Neuronal stem cell (in vitro differentiated cells): ENCODE measurements at regions not wholly inside any gene's neighbourhood (a gene's known extent, or its start where the extent isn't known, plus 50 kb on each side); places are given as distances from the start of the nearest gene placed in this dataset.

Experiments
- DNase-seq: peaks from one replicate; pipeline ENCODE4 v3.0.0-alpha.2; 2013; ENCODE audit warnings: low spot score
- H2AFZ ChIP-seq: one replicate; pipeline ENCODE4 v1.6.1; 2013; ENCODE audit warnings: mild to moderate bottlenecking, low read length, inconsistent platforms
- H2AK5ac ChIP-seq: 2 replicates; pipeline ENCODE4 v1.6.1; 2013; ENCODE audit warnings: low read depth, mild to moderate bottlenecking, inconsistent platforms, low read length, moderate library complexity, mixed read lengths
- H2BK120ac ChIP-seq: 2 replicates; pipeline ENCODE4 v1.6.1; 2013; ENCODE audit warnings: low read depth, mild to moderate bottlenecking, inconsistent platforms, low read length, moderate library complexity, mixed read lengths
- H2BK12ac ChIP-seq: one replicate; pipeline ENCODE4 v1.6.1; 2013; ENCODE audit warnings: low read length, inconsistent platforms
- H2BK15ac ChIP-seq: 2 replicates; pipeline ENCODE4 v1.6.1; 2013; ENCODE audit warnings: mild to moderate bottlenecking, low read length, inconsistent platforms, mixed read lengths
- H2BK5ac ChIP-seq: one replicate; pipeline ENCODE4 v1.6.1; 2013; ENCODE audit warnings: inconsistent platforms, mild to moderate bottlenecking, low read length, moderate library complexity
- H3K14ac ChIP-seq: one replicate; pipeline ENCODE4 v1.6.1; 2013; ENCODE audit warnings: low read length, inconsistent platforms
- H3K18ac ChIP-seq: 2 replicates; pipeline ENCODE4 v1.6.1; 2013; ENCODE audit warnings: low read length, inconsistent platforms
- H3K23ac ChIP-seq: 2 replicates; pipeline ENCODE4 v1.6.1; 2013; ENCODE audit warnings: low read depth, mild to moderate bottlenecking, mixed read lengths, low read length, inconsistent platforms; ENCODE audit not compliant: poor library complexity
- H3K27ac ChIP-seq: replicated peaks from 3 replicates; pipeline ENCODE4 v1.5.1; 2013; ENCODE audit warnings: low read length, inconsistent platforms
- H3K27me3 ChIP-seq, 3 experiments: 2 replicates each; pipeline ENCODE4 v1.6.1; 2013; ENCODE audit warnings: low read length in 3 of 3, mild to moderate bottlenecking in 2 of 3, inconsistent platforms in 1 of 3, low read depth in 1 of 3, mixed read lengths in 1 of 3, moderate library complexity in 1 of 3; ENCODE audit not compliant: control insufficient read depth in 3 of 3, insufficient read depth in 3 of 3
- H3K36me3 ChIP-seq, 2 donors: replicated peaks in 1 of 2; 2 replicates each; pipeline ENCODE4 v1.6.1; 2013; ENCODE audit warnings: low read length in 2 of 2; ENCODE audit not compliant: control insufficient read depth in 2 of 2, insufficient read depth in 2 of 2
- H3K4ac ChIP-seq: 2 replicates; pipeline ENCODE4 v1.6.1; 2013; ENCODE audit warnings: inconsistent platforms, mild to moderate bottlenecking, low read length, moderate library complexity
- H3K4me1 ChIP-seq, 2 donors: 1 replicate in 1 of 2; 2 replicates in 1 of 2; pipeline ENCODE4 v1.6.1; 2013; ENCODE audit warnings: low read length in 2 of 2, low read depth in 1 of 2; ENCODE audit not compliant: control insufficient read depth in 2 of 2, insufficient read depth in 1 of 2
- H3K4me2 ChIP-seq: one replicate; pipeline ENCODE4 v1.6.1; 2013; ENCODE audit warnings: mild to moderate bottlenecking, low read length, inconsistent platforms; ENCODE audit not compliant: insufficient read depth, poor library complexity, severe bottlenecking
- H3K4me3 ChIP-seq, 2 donors: 2 replicates each; pipeline ENCODE4 v1.5.1; 2013; ENCODE audit warnings: low read length in 2 of 2, mild to moderate bottlenecking in 2 of 2, inconsistent platforms in 1 of 2, moderate library complexity in 1 of 2
- H3K79me1 ChIP-seq: one replicate; pipeline ENCODE4 v1.6.1; 2013; ENCODE audit warnings: low read depth, mild to moderate bottlenecking, inconsistent platforms, low read length, moderate library complexity
- H3K9ac ChIP-seq: one replicate; pipeline ENCODE4 v1.6.1; 2013; ENCODE audit warnings: mild to moderate bottlenecking, low read depth, low read length, inconsistent platforms; ENCODE audit not compliant: poor library complexity
- H3K9me3 ChIP-seq, 2 donors: replicated peaks in 1 of 2; 2 replicates each; pipeline versions ENCODE3 to v1.6.1; 2013; ENCODE audit warnings: low read length in 2 of 2, mild to moderate bottlenecking in 2 of 2, inconsistent platforms in 1 of 2, low read depth in 1 of 2, mixed read lengths in 1 of 2, moderate library complexity in 1 of 2; ENCODE audit not compliant: control insufficient read depth in 2 of 2, insufficient read depth in 1 of 2
- H4K8ac ChIP-seq: one replicate; pipeline ENCODE4 v1.6.1; 2013; ENCODE audit warnings: low read depth, mild to moderate bottlenecking, inconsistent platforms, low read length, moderate library complexity
- H4K91ac ChIP-seq: one replicate; pipeline ENCODE4 v1.6.1; 2013; ENCODE audit warnings: low read length, low read depth, mild to moderate bottlenecking, inconsistent platforms; ENCODE audit not compliant: poor library complexity
- WGBS, 2 donors: extraction: QIAGEN DNeasy Blood & Tissue Kit; methylation state at CpG; one replicate each; pipeline ENCODE4 v1.1.7; 2013; ENCODE audit warnings: missing lambda C conversion rate in 2 of 2, mixed read lengths in 1 of 2; ENCODE audit not compliant: insufficient read length in 2 of 2, insufficient replicate concordance in 1 of 2; ENCODE audit errors: extremely low coverage in 2 of 2; 5-methylcytosine and 5-hydroxymethylcytosine counted together

- DNase-seq = no peak
- Histone ChIP-seq H3K14ac (no peak overlapping the region), H3K27me3 (no peaks in the 10 kb centered on the region), H3K9ac (no peak overlapping the region), H2BK15ac (no peak overlapping the region), H4K91ac (no peak overlapping the region), H3K27ac (no peak overlapping the region), H2AFZ (no peak overlapping the region), H4K8ac (no peak overlapping the region), H3K36me3 (no peaks in the 10 kb centered on the region), H3K79me1 (no peaks in the 10 kb centered on the region), H3K4ac (no peak overlapping the region), H2BK120ac (no peak overlapping the region), H3K9me3 (no peaks in the 10 kb centered on the region), H2BK12ac (no peak overlapping the region), H3K4me2 (no peak overlapping the region), H3K23ac (no peak overlapping the region), H2BK5ac (no peak overlapping the region), H3K4me3 (no peak overlapping the region), H2AK5ac (no peak overlapping the region), H3K4me1 (no peaks in the 10 kb centered on the region), H3K18ac (no peak overlapping the region)
- WGBS, 2 donors = no CpG with 5 or more reads among the region's 1 CpG
Measured at GRCh38 chr12:77477907-77478533, 352.7 kb upstream of the NAV3 start.

GRCh38 chr12:77471801-77472200, 358.9 kb upstream of the NAV3 start:
- Histone ChIP-seq H2BK120ac (no peak overlapping the region), H3K4me1 (no peaks in the 10 kb centered on the region), H3K9me3 (no peaks in the 10 kb centered on the region), H3K4me2 (no peak overlapping the region), H2BK5ac (no peak overlapping the region), H2BK12ac (no peak overlapping the region), H3K23ac (no peak overlapping the region), H2AK5ac (no peak overlapping the region), H3K4me3 (no peak overlapping the region), H3K18ac (no peak overlapping the region), H3K27ac (no peak overlapping the region), H4K8ac (no peak overlapping the region), H3K36me3 (no peaks in the 10 kb centered on the region), H2AFZ (no peak overlapping the region), H3K27me3 (no peaks in the 10 kb centered on the region), H3K4ac (no peak overlapping the region), H3K14ac (no peak overlapping the region), H2BK15ac (no peak overlapping the region), H4K91ac (no peak overlapping the region), H3K9ac (no peak overlapping the region), H3K79me1 (no peaks in the 10 kb centered on the region)
- no peak for DNase-seq
- no CpG with 5 or more reads among the region's 1 CpG for WGBS, 2 donors

GRCh38 chr12:77469578-77470333, 360.9 kb upstream of the NAV3 start:
- Histone ChIP-seq H3K36me3 (no peaks in the 10 kb centered on the region), H3K18ac (no peak overlapping the region), H2AFZ (no peak overlapping the region), H3K4me3 (no peak overlapping the region), H3K4me2 (no peak overlapping the region), H3K14ac (no peak overlapping the region), H3K9ac (no peak overlapping the region), H3K79me1 (no peaks in the 10 kb centered on the region), H3K4me1 (no peaks in the 10 kb centered on the region), H2BK5ac (no peak overlapping the region), H4K8ac (no peak overlapping the region), H2BK120ac (no peak overlapping the region), H3K4ac (no peak overlapping the region), H2BK15ac (no peak overlapping the region), H3K27me3 (no peaks in the 10 kb centered on the region), H2AK5ac (no peak overlapping the region), H3K9me3 (no peaks in the 10 kb centered on the region), H3K27ac (no peak overlapping the region), H3K23ac (no peak overlapping the region), H4K91ac (no peak overlapping the region), H2BK12ac (no peak overlapping the region)
- no CpG with 5 or more reads among the region's 3 CpGs for WGBS, 2 donors
- no peak for DNase-seq

- H3K4me1 ChIP-seq = peaks cover 0 to 2% of the 10 kb centered on the region in 2 donors
- no peak overlapping the region for H3K4me2 ChIP-seq
- no peak for DNase-seq
- H4K91ac ChIP-seq = no peak overlapping the region
- H2AFZ ChIP-seq = no peak overlapping the region
- no peak overlapping the region for H2BK5ac ChIP-seq
- H3K36me3 ChIP-seq = no peaks in the 10 kb centered on the region
- H2BK15ac ChIP-seq = no peak overlapping the region
- H3K14ac ChIP-seq = no peak overlapping the region
- no peaks in the 10 kb centered on the region for H3K9me3 ChIP-seq
- H4K8ac ChIP-seq = no peak overlapping the region
- no peak overlapping the region for H3K4ac ChIP-seq
- H2AK5ac ChIP-seq = no peak overlapping the region
- no peak overlapping the region for H3K4me3 ChIP-seq
- H3K79me1 ChIP-seq = no peaks in the 10 kb centered on the region
- no peak overlapping the region for H3K18ac ChIP-seq
- H2BK120ac ChIP-seq = no peak overlapping the region
- H3K27ac ChIP-seq = no peak overlapping the region
- no peak overlapping the region for H2BK12ac ChIP-seq
- no peak overlapping the region for H3K9ac ChIP-seq
- H3K23ac ChIP-seq = no peak overlapping the region
- H3K27me3 ChIP-seq = no peaks in the 10 kb centered on the region
Measured at GRCh38 chr12:77442633-77443032, 377.3 kb upstream of the E2F7 start.
